ENCODE measurements at regions not wholly inside any gene's neighbourhood (a gene's known extent, or its start where the extent isn't known, plus 50 kb on each side); places are given as distances from the start of the nearest gene placed in this dataset.
A peak's percentile ranks its signal among the peaks of the same experiment; 100 is the strongest.

DNA sequence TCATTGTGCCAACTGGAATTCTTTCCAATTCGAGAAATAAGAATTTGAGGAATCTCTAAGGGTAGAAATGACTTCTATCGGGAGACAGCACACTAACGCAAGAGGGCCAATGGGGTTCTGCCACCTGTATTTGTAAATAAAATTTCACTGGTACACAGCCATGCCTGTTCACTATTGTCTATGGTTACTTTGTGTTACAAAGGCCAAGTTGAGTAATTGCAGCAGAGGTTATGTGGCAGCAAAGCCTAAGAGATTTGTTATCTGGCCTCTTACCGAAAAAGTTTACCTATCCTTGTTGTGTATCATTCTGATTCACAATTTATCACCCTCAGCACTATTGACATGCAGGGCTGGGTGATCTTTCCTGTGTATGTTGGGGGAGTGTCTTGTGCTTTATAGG, 278.0 kb downstream of the KLF5 start:
- no peak overlapping the region for H3K4me3 ChIP-seq (replicated peaks; ENCODE audit: low read depth, low read length)
- TF ChIP-seq, protein P1, sequence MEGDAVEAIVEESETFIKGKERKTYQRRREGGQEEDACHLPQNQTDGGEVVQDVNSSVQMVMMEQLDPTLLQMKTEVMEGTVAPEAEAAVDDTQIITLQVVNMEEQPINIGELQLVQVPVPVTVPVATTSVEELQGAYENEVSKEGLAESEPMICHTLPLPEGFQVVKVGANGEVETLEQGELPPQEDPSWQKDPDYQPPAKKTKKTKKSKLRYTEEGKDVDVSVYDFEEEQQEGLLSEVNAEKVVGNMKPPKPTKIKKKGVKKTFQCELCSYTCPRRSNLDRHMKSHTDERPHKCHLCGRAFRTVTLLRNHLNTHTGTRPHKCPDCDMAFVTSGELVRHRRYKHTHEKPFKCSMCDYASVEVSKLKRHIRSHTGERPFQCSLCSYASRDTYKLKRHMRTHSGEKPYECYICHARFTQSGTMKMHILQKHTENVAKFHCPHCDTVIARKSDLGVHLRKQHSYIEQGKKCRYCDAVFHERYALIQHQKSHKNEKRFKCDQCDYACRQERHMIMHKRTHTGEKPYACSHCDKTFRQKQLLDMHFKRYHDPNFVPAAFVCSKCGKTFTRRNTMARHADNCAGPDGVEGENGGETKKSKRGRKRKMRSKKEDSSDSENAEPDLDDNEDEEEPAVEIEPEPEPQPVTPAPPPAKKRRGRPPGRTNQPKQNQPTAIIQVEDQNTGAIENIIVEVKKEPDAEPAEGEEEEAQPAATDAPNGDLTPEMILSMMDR (IDR thresholded peaks at IDR 0.05; ENCODE audit: low read length, missing control alignments): no peak
- DNase-seq (ENCODE audit: low read depth): no peak

DNA sequence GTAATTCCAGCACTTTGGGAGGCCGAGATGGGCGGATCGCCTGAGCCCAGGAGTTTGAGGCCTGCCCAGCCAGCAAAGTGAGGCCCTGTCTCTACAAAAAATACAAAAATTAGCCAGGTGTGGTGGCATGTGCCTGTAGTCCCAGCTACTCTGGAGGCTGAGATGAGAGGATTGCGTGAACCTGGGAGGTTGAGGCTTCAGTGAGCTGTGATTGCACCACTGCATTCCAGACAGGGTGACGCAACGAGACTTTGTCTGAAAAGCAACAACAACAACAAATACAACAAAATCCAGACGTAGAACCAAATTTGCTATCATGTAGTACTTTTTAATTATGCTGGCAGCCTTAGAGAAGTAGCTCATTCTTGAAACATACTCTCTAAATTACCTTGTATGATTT, 277.1 kb downstream of the KLF5 start:
- peak; percentile 12 for DNase-seq (ENCODE audit: low read depth)
- H3K4me3 ChIP-seq (replicated peaks; ENCODE audit: low read depth, low read length): no peak overlapping the region
- TF ChIP-seq, protein P1 (IDR thresholded peaks at IDR 0.05; ENCODE audit: low read length, missing control alignments): no peak

DNA sequence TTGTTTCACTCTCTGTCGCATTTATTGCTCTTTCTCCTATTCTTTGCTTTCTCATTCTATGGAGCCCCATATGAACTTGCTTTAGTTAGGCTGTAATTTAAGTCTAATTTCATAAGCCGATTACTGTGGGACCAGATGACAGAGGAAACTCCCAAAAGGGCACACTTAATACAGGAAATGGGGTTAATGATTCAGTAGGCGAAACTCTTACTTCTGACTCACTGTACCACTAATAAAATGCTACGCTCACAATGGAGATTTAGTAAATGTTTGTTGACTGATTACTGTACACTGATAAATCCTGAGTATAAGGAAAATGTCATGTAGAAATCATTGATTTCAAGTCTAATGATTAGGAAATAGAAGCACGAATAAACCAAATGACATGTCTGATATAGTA, 276.4 kb downstream of the KLF5 start:
- DNase-seq (ENCODE audit: low read depth): peak; percentile 58
- TF ChIP-seq, protein P1 (IDR thresholded peaks at IDR 0.05; ENCODE audit: low read length, missing control alignments): no peak

DNA sequence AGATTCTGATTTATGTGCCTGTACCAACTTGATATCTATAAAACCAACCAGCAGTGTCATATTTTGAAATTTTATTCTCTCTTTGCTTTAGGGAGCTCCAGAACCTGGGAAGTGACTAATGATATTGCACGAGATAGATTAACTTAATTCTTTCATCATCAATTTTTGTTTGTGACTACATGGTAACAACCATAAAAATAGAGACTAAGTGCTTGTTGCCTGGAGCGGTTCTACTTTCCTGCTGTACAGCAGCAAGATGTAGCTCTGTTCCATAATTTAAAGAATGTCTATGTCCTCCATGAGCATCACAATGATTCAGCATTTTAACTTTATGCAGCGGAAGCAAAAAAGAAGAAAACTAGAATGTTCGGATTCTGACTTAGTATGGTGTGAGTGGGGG, 275.6 kb downstream of the KLF5 start:
- DNase-seq (ENCODE audit: low read depth): peak; percentile 21
- H3K4me3 ChIP-seq (replicated peaks; ENCODE audit: low read depth, low read length): no peak overlapping the region
- TF ChIP-seq, protein P1 (IDR thresholded peaks at IDR 0.05; ENCODE audit: low read length, missing control alignments): no peak

More for the DNA sequence above, 276.4 kb downstream of the KLF5 start:
- H3K4me3 ChIP-seq (replicated peaks; ENCODE audit: low read depth, low read length): no peak overlapping the region

DNA sequence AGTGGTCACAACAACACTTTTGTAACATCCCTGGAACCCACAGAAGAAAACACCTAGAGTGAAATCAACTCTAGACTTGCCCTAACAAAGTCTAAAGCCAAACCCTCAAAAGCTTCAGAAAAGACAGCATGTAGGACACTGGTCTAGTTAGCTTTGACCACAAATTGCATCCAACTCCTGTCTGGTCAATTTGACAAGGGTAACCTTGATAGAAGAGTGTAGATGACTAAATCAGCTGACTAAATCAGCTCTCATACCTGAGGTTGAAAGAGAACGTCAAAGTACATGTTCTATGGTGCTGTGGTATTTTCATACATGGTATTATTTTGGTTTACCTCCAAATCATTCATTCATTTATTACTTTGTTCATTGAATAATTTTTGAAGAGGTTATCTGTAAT, 272.8 kb downstream of the KLF5 start:
- no peak overlapping the region for H3K4me3 ChIP-seq (replicated peaks; ENCODE audit: low read depth, low read length)
- no peak for DNase-seq (ENCODE audit: low read depth)
- TF ChIP-seq, protein P1 (IDR thresholded peaks at IDR 0.05; ENCODE audit: low read length, missing control alignments): no peak

DNA sequence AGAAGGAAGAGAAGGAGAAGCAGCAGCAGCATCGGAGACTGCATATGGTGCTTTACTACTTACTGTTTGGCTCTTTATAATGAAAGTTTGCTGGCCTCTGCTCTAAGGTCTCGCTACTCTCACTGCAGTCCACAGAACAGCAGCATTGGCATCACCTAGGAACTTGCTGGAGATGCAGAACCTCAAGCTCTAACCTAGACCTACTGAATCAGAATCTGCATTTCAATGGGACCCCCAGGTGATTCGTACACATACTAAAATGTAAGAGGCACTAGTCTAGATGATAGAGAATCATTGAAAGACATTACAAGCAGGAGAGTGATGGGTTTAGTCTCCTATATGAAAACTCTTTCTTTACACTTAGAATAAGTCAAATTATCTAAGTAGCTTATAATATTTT, 270.6 kb downstream of the KLF5 start:
- no peak overlapping the region for H3K4me3 ChIP-seq (replicated peaks; ENCODE audit: low read depth, low read length)
- DNase-seq (ENCODE audit: low read depth): no peak
- TF ChIP-seq, protein P1 (IDR thresholded peaks at IDR 0.05; ENCODE audit: low read length, missing control alignments): no peak

DNA sequence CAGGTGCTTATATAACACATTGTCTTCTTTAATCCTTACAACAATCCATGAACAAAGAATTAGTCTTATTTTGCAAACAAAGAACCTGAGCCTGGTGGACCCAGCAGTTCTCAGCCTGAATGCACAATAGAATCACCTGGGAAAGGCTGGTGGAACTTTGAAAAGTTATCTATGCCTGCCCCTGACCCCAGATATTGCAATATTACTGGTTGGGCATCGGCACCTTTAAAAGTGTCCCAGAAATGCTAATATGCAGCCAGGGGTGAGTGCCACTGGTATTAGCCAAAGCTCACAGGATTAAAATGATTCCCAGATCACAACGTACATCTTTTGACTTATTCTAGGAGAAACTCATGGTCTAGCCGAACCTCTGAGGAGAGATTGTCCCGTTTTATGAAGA, 268.8 kb downstream of the KLF5 start:
- no peak for DNase-seq (ENCODE audit: low read depth)

More for the DNA sequence above, 268.8 kb downstream of the KLF5 start:
- TF ChIP-seq, protein P1 (IDR thresholded peaks at IDR 0.05; ENCODE audit: low read length, missing control alignments): no peak
- no peak overlapping the region for H3K4me3 ChIP-seq (replicated peaks; ENCODE audit: low read depth, low read length)

All from fibroblast of pulmonary artery (primary cell).